ENCODE measurements at regions not wholly inside any gene's neighbourhood (a gene's known extent, or its start where the extent isn't known, plus 50 kb on each side); places are given as distances from the start of the nearest gene placed in this dataset.

GRCh38 chr4:181538431-181538830 is 704.8 kb upstream of the TENM3 start:
- DNase-seq (ENCODE audit: extremely low read depth, low read depth), result no peak
- H3K4me3 ChIP-seq (replicated peaks; ENCODE audit: low read depth, low read length), result no peak overlapping the region
- TF ChIP-seq CTCF (IDR thresholded peaks at IDR 0.05; ENCODE audit: low read depth, low read length, missing control alignments), result no peak

- TF ChIP-seq CTCF (IDR thresholded peaks at IDR 0.05; ENCODE audit: low read depth, low read length, missing control alignments), result no peak
- H3K4me3 ChIP-seq (replicated peaks; ENCODE audit: low read depth, low read length), result no peak overlapping the region
Measured at GRCh38 chr4:181541396-181541795, 701.8 kb upstream of the TENM3 start.

GRCh38 chr4:181548873-181549575 is 694.2 kb upstream of the TENM3 start:
- H3K4me3 ChIP-seq (replicated peaks; ENCODE audit: low read depth, low read length), result no peak overlapping the region
- no peak for DNase-seq (ENCODE audit: extremely low read depth, low read depth)
- no peak for TF ChIP-seq CTCF (IDR thresholded peaks at IDR 0.05; ENCODE audit: low read depth, low read length, missing control alignments)

More at GRCh38 chr4:181541396-181541795, 701.8 kb upstream of the TENM3 start:
- DNase-seq (ENCODE audit: extremely low read depth, low read depth), result no peak

GRCh38 chr4:181549576-181550188 is 693.5 kb upstream of the TENM3 start:
- no peak for TF ChIP-seq CTCF (IDR thresholded peaks at IDR 0.05; ENCODE audit: low read depth, low read length, missing control alignments)
- no peak for DNase-seq (ENCODE audit: extremely low read depth, low read depth)
- H3K4me3 ChIP-seq (replicated peaks; ENCODE audit: low read depth, low read length), result no peak overlapping the region

GRCh38 chr4:181550381-181550780 is 692.8 kb upstream of the TENM3 start:
- no peak overlapping the region for H3K4me3 ChIP-seq (replicated peaks; ENCODE audit: low read depth, low read length)
- TF ChIP-seq CTCF (IDR thresholded peaks at IDR 0.05; ENCODE audit: low read depth, low read length, missing control alignments), result no peak
- DNase-seq (ENCODE audit: extremely low read depth, low read depth), result no peak

GRCh38 chr4:181559637-181560036 is 683.6 kb upstream of the TENM3 start:
- DNase-seq (ENCODE audit: extremely low read depth, low read depth), result no peak
- TF ChIP-seq CTCF (IDR thresholded peaks at IDR 0.05; ENCODE audit: low read depth, low read length, missing control alignments), result no peak
- no peak overlapping the region for H3K4me3 ChIP-seq (replicated peaks; ENCODE audit: low read depth, low read length)

Measured in HFF-Myc (cell line).